ENCODE measurements at regions not wholly inside any gene's neighbourhood (a gene's known extent, or its start where the extent isn't known, plus 50 kb on each side); places are given as distances from the start of the nearest gene placed in this dataset.
"Not testable (repeated sequence)": the region's sequence is repeated elsewhere in the genome, so short reads cannot be mapped to it uniquely, and the experiment has no call there.

DNA sequence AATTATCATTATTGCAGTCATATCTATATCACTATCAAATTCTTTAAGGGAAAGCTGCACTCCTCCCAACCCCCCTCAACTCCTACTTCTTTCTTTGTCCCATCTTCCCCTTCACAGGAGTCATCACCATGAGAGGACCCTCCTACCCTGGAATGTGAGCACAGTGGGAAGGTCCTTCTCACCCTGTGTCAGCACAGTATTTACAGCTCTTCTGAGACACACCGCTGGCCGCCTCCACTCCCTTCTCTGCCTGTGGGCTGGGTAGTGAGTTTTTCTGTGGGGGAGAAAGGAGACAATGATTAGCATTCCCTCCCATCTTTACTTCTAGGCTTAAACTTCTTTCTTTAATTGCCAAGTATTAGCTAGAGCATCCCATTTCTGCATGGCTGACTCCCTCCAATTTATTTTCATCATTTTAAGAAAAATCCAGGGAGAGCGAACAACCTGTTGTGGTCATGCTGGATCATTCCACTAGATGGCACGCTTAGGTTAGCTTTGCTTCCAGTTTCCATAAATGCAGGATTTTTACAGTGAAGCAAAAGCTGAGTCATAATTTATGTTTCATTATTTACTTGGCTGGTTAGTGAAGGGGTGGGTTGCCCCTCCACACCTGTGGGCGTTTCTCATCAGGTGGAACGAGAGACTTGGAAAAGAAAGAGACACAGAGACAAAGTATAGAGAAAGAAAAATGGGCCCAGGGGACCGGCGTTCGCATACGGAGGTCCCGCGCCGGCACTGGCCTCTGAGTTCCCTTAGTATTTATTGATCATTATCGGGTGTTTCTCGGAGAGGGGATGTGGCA is 188.5 kb downstream of the ALX1 start:
- H3K27ac ChIP-seq (ENCODE audit: low read depth, low read length), result no peak overlapping the region
- no peak overlapping the region for H3K4me3 ChIP-seq (ENCODE audit: low read depth, low read length)
- no peak overlapping the region for H4K91ac ChIP-seq (ENCODE audit: low read depth, low read length)
- H2AK5ac ChIP-seq (ENCODE audit: low read length), result no peak overlapping the region
- H4K8ac ChIP-seq (ENCODE audit: low read depth, low read length), result no peak overlapping the region
- H3K9ac ChIP-seq (ENCODE audit: low read length), result no peak overlapping the region
- no peak overlapping the region for H2BK120ac ChIP-seq (ENCODE audit: insufficient read depth, low read length, poor library complexity)
- DNase-seq, result peak; percentile 51 to 80
- no peaks in the 10 kb centered on the region for H3K27me3 ChIP-seq (ENCODE audit: insufficient read depth, low read length)
- H2BK5ac ChIP-seq (ENCODE audit: low read depth, low read length, poor library complexity), result no peak overlapping the region
- no peaks in the 10 kb centered on the region for H3K79me2 ChIP-seq (ENCODE audit: control insufficient read depth, insufficient read depth, low read length, poor library complexity)
- no peak overlapping the region for H2BK12ac ChIP-seq (ENCODE audit: low read length)
- no peaks in the 10 kb centered on the region for H3K4me1 ChIP-seq (ENCODE audit: control insufficient read depth in 1 of 2, insufficient read depth in 2 of 2, low read length in 2 of 2)
- H3K4ac ChIP-seq (ENCODE audit: low read depth, low read length), result no peak overlapping the region
- H2AFZ ChIP-seq (ENCODE audit: insufficient read depth, low read length, poor library complexity), result no peak overlapping the region
- peak overlapping the region; percentile 65 for H3K4me2 ChIP-seq (ENCODE audit: low read length)
- no peak overlapping the region for H3K23ac ChIP-seq (ENCODE audit: low read length)
- no peaks in the 10 kb centered on the region for H3K36me3 ChIP-seq (ENCODE audit: control insufficient read depth in 1 of 2, insufficient read depth in 2 of 2, low read length in 2 of 2)
- no peak overlapping the region for H4K12ac ChIP-seq (ENCODE audit: low read depth, low read length)
- no peak overlapping the region for H3K14ac ChIP-seq (ENCODE audit: low read length)
- H3K9me3 ChIP-seq (ENCODE audit: insufficient read depth, low read depth, low read length), result no peaks in the 10 kb centered on the region
- no CpG with 5 or more reads among the region's 15 CpGs for WGBS (ENCODE audit: extremely low coverage, insufficient coverage, insufficient read length)
- no peaks in the 10 kb centered on the region for H3K79me1 ChIP-seq (ENCODE audit: low read length)
- H3K18ac ChIP-seq (ENCODE audit: low read length), result no peak overlapping the region

DNA sequence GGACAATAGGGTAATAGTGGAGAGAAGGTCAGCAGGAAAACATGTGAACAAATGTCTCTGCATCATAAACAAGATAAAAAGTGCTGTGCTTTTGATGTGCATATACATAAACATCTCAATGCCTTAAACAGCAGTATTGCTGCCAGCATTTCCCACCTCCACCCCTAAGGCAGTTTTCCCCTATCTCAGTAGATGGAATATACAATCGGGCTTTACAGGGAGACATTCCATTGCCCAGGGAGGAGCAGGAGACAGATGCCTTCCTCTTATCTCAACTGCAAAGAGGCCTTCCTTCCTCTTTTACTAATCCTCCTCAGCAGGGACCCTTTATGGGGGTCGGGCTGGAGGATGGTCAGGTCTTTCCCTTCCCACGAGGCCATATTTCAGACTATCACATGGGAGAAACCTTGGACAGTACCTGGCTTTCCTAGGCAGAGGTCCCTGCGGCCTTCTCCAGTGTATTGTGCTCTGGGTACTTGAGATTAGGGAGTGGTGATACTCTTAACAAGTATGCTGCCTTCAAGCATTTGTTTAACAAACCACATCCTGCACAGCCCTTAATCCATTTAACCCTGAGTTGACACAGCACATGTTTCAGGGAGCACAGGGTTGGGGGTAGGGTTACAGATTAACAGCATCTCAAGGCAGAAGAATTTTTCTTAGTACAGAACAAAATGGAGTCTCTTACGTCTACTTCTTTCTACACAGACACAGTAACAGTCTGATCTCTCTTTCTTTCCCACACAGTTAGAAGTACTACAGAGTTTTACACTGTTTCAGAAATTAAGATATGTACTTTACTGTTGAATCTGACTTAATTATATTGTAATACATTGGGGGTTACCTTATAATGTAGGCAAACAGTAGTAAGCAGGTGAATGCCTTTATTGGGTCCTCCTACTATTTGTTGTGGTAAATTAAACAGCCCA is 189.4 kb downstream of the ALX1 start:
- H4K12ac ChIP-seq (ENCODE audit: low read depth, low read length); H3K23ac ChIP-seq (ENCODE audit: low read length); H3K4me1 ChIP-seq (ENCODE audit: control insufficient read depth in 1 of 2, insufficient read depth in 2 of 2, low read length in 2 of 2); H3K27me3 ChIP-seq (ENCODE audit: insufficient read depth, low read length); H2AK5ac ChIP-seq (ENCODE audit: low read length); H3K27ac ChIP-seq (ENCODE audit: low read depth, low read length); H3K18ac ChIP-seq (ENCODE audit: low read length); H3K9me3 ChIP-seq (ENCODE audit: insufficient read depth, low read depth, low read length); H2BK12ac ChIP-seq (ENCODE audit: low read length); H2AFZ ChIP-seq (ENCODE audit: insufficient read depth, low read length, poor library complexity); H3K79me1 ChIP-seq (ENCODE audit: low read length); H3K79me2 ChIP-seq (ENCODE audit: control insufficient read depth, insufficient read depth, low read length, poor library complexity); H4K91ac ChIP-seq (ENCODE audit: low read depth, low read length); H3K4me3 ChIP-seq (ENCODE audit: low read depth, low read length); H2BK5ac ChIP-seq (ENCODE audit: low read depth, low read length, poor library complexity); H3K4ac ChIP-seq (ENCODE audit: low read depth, low read length); H4K8ac ChIP-seq (ENCODE audit: low read depth, low read length); H3K9ac ChIP-seq (ENCODE audit: low read length); H3K14ac ChIP-seq (ENCODE audit: low read length); H3K36me3 ChIP-seq (ENCODE audit: control insufficient read depth in 1 of 2, insufficient read depth in 2 of 2, low read length in 2 of 2); H2BK120ac ChIP-seq (ENCODE audit: insufficient read depth, low read length, poor library complexity): not testable (repeated sequence)
- no CpG with 5 or more reads among the region's 5 CpGs for WGBS (ENCODE audit: extremely low coverage, insufficient coverage, insufficient read length)
- peak overlapping the region; percentile 65 for H3K4me2 ChIP-seq (ENCODE audit: low read length)
- peak; percentile 54 to 72 for DNase-seq

DNA sequence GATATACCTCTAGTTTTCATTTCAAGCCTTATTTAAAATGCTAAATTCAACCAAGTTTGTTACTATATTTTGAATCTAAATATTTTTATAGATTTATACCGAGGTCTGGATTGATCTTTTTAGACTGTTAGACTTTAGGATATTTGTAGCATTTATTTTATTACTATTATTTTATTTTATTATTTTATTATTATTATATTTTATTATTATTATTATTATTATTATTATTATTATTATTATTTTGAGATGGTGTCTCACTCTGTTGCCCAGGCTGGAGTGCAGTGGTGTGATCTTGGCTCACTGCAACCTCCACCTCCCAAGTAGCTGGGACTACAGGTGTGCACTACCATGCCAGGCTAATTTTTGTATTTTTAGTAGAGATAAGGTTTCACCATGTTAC is 195.3 kb downstream of the ALX1 start:
- no CpG with 5 or more reads among the region's 1 CpG for WGBS (ENCODE audit: extremely low coverage, insufficient coverage, insufficient read length)
- not testable (repeated sequence) for H3K27me3 ChIP-seq (ENCODE audit: insufficient read depth, low read length); H3K4me2 ChIP-seq (ENCODE audit: low read length)

DNA sequence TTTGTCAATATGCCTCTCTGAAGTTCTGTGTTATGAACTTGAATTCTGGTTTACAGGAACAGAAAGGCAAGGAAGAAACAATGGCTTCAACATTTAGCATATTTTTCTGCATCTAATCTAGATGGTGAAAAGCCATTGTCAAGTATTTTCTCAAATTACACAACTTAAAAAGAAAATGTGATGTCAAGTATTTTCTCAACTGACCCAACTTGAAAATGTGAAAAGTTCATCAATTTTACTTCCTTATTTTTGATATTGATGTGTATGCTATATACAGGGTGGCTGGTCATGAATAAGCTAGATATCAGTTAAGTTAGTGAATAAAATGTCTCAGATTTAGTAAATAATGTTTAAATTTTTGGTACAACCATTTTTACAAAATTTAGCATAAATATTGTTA is 196.7 kb downstream of the ALX1 start:
- H3K27ac ChIP-seq (ENCODE audit: low read depth, low read length), result no peak overlapping the region
- no peaks in the 10 kb centered on the region for H3K79me2 ChIP-seq (ENCODE audit: control insufficient read depth, insufficient read depth, low read length, poor library complexity)
- no peak overlapping the region for H3K9ac ChIP-seq (ENCODE audit: low read length)
- no peak overlapping the region for H3K4me3 ChIP-seq (ENCODE audit: low read depth, low read length)
- H3K4me2 ChIP-seq (ENCODE audit: low read length), result no peak overlapping the region
- no peak overlapping the region for H2BK120ac ChIP-seq (ENCODE audit: insufficient read depth, low read length, poor library complexity)
- no peak overlapping the region for H2AFZ ChIP-seq (ENCODE audit: insufficient read depth, low read length, poor library complexity)
- no peak overlapping the region for H3K23ac ChIP-seq (ENCODE audit: low read length)
- no peak for DNase-seq
- H3K9me3 ChIP-seq (ENCODE audit: insufficient read depth, low read depth, low read length), result peaks cover 2% of the 10 kb centered on the region
- H3K4me1 ChIP-seq (ENCODE audit: control insufficient read depth in 1 of 2, insufficient read depth in 2 of 2, low read length in 2 of 2), result no peaks in the 10 kb centered on the region
- no peak overlapping the region for H2BK12ac ChIP-seq (ENCODE audit: low read length)
- H3K18ac ChIP-seq (ENCODE audit: low read length), result no peak overlapping the region
- no peak overlapping the region for H3K4ac ChIP-seq (ENCODE audit: low read depth, low read length)
- H4K91ac ChIP-seq (ENCODE audit: low read depth, low read length), result no peak overlapping the region
- H3K36me3 ChIP-seq (ENCODE audit: control insufficient read depth in 1 of 2, insufficient read depth in 2 of 2, low read length in 2 of 2), result no peaks in the 10 kb centered on the region
- no peaks in the 10 kb centered on the region for H3K27me3 ChIP-seq (ENCODE audit: insufficient read depth, low read length)
- H3K79me1 ChIP-seq (ENCODE audit: low read length), result no peaks in the 10 kb centered on the region
- H2BK5ac ChIP-seq (ENCODE audit: low read depth, low read length, poor library complexity), result no peak overlapping the region
- no peak overlapping the region for H4K8ac ChIP-seq (ENCODE audit: low read depth, low read length)
- H3K14ac ChIP-seq (ENCODE audit: low read length), result no peak overlapping the region
- H2AK5ac ChIP-seq (ENCODE audit: low read length), result no peak overlapping the region
- no peak overlapping the region for H4K12ac ChIP-seq (ENCODE audit: low read depth, low read length)

More for the DNA sequence above, 195.3 kb downstream of the ALX1 start:
- H3K18ac ChIP-seq (ENCODE audit: low read length); H3K4me3 ChIP-seq (ENCODE audit: low read depth, low read length); H3K36me3 ChIP-seq (ENCODE audit: control insufficient read depth in 1 of 2, insufficient read depth in 2 of 2, low read length in 2 of 2); H3K4me1 ChIP-seq (ENCODE audit: control insufficient read depth in 1 of 2, insufficient read depth in 2 of 2, low read length in 2 of 2); H3K9ac ChIP-seq (ENCODE audit: low read length); H3K4ac ChIP-seq (ENCODE audit: low read depth, low read length); H2BK5ac ChIP-seq (ENCODE audit: low read depth, low read length, poor library complexity); H3K27ac ChIP-seq (ENCODE audit: low read depth, low read length); H4K12ac ChIP-seq (ENCODE audit: low read depth, low read length); H2AK5ac ChIP-seq (ENCODE audit: low read length); H4K91ac ChIP-seq (ENCODE audit: low read depth, low read length); H3K14ac ChIP-seq (ENCODE audit: low read length); H2BK120ac ChIP-seq (ENCODE audit: insufficient read depth, low read length, poor library complexity); H3K79me2 ChIP-seq (ENCODE audit: control insufficient read depth, insufficient read depth, low read length, poor library complexity); H3K9me3 ChIP-seq (ENCODE audit: insufficient read depth, low read depth, low read length); H2AFZ ChIP-seq (ENCODE audit: insufficient read depth, low read length, poor library complexity); H3K23ac ChIP-seq (ENCODE audit: low read length); H4K8ac ChIP-seq (ENCODE audit: low read depth, low read length); H2BK12ac ChIP-seq (ENCODE audit: low read length); DNase-seq; H3K79me1 ChIP-seq (ENCODE audit: low read length): not testable (repeated sequence)
